ENCODE measurements at regions not wholly inside any gene's neighbourhood (a gene's known extent, or its start where the extent isn't known, plus 50 kb on each side); places are given as distances from the start of the nearest gene placed in this dataset.

DNA sequence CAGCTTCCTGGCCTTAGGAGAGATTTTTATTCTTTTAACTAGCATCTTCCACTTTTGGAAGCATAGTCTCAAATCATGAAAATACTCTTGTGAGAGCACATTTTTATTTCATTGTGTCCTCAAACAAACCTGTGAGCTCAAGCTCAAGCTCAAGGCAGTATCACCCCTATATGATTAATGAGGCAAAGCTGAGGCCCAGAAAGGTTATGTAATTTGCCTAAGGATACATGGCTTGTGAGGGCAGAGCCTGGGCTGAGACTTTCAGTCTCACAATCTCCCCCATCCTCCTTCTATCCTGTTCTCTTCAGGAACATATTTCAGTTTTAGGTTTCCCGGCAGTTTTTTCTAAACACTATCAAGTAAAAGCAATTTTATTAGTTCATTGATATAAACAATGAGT lies 359.5 kb downstream of the PTEN start:
- Histone ChIP-seq H3K4me1 (ENCODE audit: control insufficient read depth, extremely low read depth, insufficient read depth, low read length) (peaks cover 7% of the 10 kb centered on the region), H3K4me3 (replicated peaks in 1 of 4; ENCODE audit: control extremely low read depth in 1 of 4, insufficient read depth in 1 of 4, low read depth in 3 of 4, low read length in 4 of 4) (no peak overlapping the region), H3K79me2 (ENCODE audit: control insufficient read depth, insufficient read depth, low read length) (no peaks in the 10 kb centered on the region), H2AFZ (ENCODE audit: low read length) (no peak overlapping the region), H3K9ac (ENCODE audit: insufficient read depth, low read length) (no peak overlapping the region), H3K36me3 (ENCODE audit: control insufficient read depth, insufficient read depth, low read length) (no peaks in the 10 kb centered on the region), H4K20me1 (ENCODE audit: control insufficient read depth, extremely low read depth, insufficient read depth, low read length) (no peaks in the 10 kb centered on the region), H3K27ac (ENCODE audit: insufficient read depth, low read length) (no peak overlapping the region), H3K4me2 (ENCODE audit: extremely low read depth, insufficient read depth, low read length) (no peak overlapping the region), H3K9me3 (ENCODE audit: control insufficient read depth, insufficient read depth, low read depth, low read length) (no peaks in the 10 kb centered on the region), H3K27me3 (ENCODE audit: control insufficient read depth, insufficient read depth, low read length) (no peaks in the 10 kb centered on the region)
- no peak for DNase-seq (ENCODE audit: low read depth in 2 of 2)
- TF ChIP-seq CTCF (conservative IDR thresholded peaks at IDR 0.05 in 1 of 2, IDR thresholded peaks at IDR 0.05 in 1 of 2; ENCODE audit: low read depth in 1 of 2, low read length in 2 of 2) (no peak), EZH2 (IDR thresholded peaks at IDR 0.05; ENCODE audit: low read length, missing control alignments) (no peak)
